HT1080 (cell line): ENCODE measurements at regions not wholly inside any gene's neighbourhood (a gene's known extent, or its start where the extent isn't known, plus 50 kb on each side); places are given as distances from the start of the nearest gene placed in this dataset.
A peak's percentile ranks its signal among the peaks of the same experiment; 100 is the strongest.
"Not testable (repeated sequence)": the region's sequence is repeated elsewhere in the genome, so short reads cannot be mapped to it uniquely, and the experiment has no call there.

Source experiments
- DNase-seq: peaks from one replicate; pipeline ENCODE4 v3.0.0-alpha.2; 2015; ENCODE audit warnings: low read depth

DNA sequence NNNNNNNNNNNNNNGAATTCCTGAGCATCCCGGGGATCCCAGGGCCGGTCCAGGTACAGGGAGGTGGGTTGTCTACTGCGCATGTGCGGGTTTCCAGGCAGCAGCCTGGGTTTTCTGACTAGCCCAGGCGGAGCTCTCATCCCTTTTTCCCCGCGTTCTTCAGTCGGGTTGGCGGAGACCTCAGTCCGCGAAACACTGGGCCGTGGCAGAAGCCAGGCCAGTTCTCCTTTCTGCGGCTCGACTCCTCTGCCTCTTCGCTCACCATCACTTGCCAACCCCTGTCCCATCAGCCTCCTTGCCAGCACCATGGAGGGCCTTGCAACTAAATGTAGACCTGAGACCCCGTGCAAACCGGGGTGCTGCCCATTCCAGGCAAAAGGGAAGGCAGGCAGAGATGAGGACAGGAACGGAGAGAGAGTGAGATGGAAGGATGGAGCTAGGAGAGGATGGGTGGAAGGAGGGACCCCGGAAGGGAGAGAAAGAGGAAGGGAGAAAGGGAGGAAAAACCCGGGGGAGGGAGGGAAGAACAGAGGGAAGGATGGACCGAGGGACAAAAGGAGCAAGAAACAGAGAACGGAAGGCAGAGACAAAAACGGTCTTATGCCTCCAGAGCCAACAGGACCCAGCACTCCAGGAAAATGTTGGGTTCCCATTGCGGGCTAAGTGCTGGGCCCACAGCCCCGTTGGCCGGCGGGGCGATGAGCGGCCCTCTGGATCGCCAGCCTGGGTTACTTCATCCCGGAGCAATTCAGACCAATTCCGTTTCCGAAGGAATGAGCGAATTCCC lies 445.4 kb upstream of the DEFB115 start:
- DNase-seq, result peak; percentile 62

DNA sequence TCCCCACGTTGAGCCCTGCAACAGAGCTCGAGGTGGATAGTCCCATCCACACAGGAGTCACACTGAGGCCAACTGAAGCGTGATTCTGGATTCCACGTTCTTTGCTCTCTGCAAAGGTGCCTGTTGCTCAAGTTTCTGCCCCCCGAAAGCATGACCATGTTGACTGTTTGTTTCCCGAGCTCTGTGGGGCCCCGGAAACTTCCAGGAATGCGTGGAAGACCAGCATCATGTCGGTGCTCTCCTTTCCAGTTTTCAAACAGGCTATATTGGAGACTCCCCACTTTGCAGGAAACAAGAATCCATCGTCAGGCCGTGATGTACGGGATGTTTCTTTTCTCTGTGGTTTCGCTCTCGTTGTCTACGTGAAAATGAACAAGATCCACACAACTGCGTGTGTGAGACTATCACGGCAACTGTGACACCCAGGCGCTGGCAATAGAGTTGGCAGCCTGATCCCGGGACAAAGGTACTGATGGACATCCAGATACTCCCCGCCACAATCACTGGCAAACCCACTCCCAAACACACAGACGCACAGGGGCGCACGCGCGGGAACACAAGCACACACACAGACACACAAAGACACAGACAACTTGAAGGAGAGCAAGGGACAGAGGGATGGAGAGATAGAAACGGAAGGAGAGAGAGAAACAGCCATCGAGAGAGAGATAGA lies 444.6 kb upstream of the DEFB115 start:
- no peak for DNase-seq

DNA sequence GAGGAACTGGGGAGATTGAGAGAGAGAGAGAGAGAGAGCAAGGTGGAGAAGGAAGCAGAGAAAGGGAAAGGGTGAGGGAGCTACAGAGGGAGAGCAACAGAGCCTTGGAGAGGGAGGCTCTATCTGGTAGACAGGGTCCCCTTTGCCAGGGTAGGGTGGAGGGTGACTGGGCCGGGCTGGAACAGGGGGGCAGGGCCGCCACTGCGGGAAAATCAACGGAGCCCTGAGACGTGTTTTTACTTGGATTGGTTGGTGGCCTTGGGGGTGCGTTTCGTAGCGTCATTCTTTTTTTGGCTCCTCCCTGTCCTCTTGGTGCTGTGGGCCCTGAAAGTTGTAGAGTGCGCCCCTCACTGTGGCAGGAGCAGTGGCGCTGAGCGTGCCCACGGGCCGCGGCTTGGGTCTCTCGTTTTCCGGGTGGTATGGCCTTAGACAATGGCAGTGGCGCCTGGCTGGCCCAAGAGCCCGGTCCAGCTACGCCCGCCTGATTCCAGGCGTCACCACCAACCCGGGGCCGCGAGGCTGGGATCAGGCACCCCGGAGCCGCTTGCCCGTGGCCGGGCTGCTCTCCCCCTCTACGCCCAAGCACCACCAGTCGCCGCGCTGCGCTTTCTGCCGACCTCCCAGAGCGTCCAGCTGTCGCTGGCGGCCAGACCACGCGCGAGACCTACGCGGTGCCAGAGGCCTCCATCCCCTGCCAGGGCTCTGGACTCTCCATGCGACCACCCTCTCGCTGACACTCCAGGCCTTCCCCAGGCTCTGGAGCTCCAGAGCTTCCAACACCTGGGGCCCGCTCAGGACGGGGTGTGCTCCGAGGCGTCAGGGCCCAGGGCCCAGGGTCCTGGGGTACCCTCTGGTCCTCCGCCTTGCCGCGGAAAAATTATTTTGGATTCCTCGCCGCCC lies 443.8 kb upstream of the DEFB115 start:
- DNase-seq, result not testable (repeated sequence)

- not testable (repeated sequence) for DNase-seq
Measured at GRCh38 chr20:30814312-30814639, 443.2 kb upstream of the DEFB115 start.

- DNase-seq, result not testable (repeated sequence)
Measured at GRCh38 chr20:30815027-30815576, 442.4 kb upstream of the DEFB115 start.

DNA sequence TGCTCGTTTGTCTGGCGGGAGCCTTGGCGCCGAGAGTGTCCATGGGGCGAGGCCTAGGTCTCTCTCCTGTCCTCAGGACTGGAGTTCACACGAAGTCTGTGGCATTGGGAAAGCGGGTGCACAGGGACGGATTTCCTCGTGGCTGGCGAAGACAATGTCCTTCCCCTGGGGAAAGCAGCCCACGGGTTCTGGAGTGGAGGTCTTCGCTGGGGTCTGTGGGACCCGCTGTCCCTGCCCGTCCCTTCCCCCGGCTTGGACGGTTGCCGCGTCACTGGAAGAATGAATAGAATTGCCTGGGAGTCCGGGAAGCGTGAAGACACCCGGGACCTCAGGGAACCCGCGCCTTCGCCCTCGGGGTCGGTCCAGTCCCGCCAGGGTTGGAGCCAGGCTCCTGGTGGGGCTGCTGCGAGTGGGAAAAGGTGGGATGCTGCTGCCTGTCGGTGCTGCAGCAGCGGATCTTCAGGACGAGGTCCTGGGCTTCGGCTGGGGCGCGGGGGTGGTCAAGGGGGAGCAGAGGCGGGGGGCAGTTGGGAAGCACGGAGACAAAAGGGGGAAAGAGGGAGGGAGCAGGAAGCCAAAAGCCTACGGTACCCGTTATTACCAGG lies 441.8 kb upstream of the DEFB115 start:
- no peak for DNase-seq

DNA sequence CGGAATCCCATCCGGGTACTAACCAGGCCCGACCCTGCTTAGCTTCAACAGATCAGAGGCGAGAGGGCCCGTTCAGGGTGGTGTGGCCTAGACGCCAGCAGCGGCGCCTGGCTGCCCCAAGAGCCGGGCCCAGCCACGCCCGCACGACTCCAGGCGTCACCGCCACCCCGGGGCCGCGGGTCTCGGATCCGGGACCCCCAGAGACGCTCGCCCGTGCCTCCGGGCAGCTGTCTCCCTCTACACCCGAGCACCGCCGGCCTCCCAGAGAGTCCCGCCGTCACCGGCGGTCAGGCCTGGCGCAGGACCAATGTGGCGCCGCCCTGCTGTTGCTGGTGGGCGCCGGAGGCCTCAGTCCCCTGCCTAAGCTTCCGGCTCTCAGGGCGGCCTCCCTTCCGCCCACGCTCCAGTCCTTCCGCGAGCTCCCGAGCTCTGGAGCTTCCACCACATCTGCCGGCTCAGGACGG lies 441.2 kb upstream of the DEFB115 start:
- peak; percentile 54 for DNase-seq

DNA sequence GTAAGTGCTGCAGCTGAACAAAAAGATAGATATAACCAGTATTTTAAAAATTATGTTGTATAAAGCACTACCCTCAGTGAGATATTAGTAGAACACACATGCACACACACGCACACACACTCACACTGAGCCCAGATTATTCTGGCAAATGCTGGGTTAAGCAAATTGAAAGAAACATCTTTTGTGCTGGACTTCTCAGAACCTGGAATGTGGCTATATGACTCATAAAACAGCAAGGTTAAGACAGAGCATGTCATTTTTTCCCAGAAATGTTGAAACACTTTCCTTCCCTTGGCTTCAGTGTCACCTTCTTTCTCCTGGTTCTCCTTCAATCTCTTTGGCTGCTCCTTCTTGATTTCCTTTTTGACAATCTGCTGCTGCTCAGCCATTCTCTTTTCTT lies 435.8 kb upstream of the DEFB115 start:
- not testable (repeated sequence) for DNase-seq

GRCh38 chr20:30824666-30825065 lies 432.8 kb upstream of the DEFB115 start:
- not testable (repeated sequence) for DNase-seq

DNA sequence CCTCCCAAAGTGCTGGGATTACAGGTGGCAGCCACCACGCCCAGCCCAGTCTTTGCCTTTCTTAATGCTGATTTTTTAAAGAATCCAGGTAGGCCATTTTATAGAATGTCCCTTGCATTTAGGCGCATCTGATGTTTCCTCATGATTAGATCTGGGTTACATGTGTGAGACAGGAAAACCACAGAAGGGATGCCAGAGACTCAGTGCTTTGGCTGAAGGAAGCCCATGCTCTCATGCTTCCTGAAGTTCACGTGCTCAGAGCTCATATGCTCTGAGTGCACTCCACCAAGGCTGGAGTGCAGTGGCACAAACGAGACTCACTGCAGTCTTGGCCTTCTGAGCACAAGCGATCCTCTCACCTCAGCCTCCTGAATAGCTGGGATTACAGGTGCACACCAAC lies 411.5 kb upstream of the DEFB115 start:
- DNase-seq, result not testable (repeated sequence)

DNA sequence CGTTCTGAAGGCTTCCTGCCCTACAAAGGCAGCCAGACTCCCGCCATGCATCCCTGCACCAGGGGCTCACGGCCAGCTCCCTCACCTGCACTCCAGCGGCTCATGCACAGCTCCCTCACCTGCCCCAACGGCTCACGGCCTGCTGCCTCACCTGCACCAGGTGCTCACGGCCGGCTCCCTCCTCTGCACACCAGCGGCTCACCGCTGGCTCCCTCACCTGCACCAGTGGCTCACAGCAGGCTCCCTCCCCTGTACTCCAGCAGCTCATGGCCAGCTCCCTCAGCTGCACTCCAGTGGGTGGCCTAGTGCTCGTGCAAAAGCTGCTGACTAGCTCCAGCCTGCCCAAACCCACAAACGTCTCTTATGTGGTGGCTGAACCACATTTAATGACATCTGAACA lies 389.2 kb upstream of the DEFB115 start:
- not testable (repeated sequence) for DNase-seq

GRCh38 chr20:30871127-30871526 lies 386.3 kb upstream of the DEFB115 start:
- DNase-seq, result not testable (repeated sequence)

- DNase-seq, result not testable (repeated sequence)
Measured at GRCh38 chr20:30872252-30872651, 385.2 kb upstream of the DEFB115 start.

- not testable (repeated sequence) for DNase-seq
Measured at GRCh38 chr20:30875868-30876267, 381.6 kb upstream of the DEFB115 start.

DNA sequence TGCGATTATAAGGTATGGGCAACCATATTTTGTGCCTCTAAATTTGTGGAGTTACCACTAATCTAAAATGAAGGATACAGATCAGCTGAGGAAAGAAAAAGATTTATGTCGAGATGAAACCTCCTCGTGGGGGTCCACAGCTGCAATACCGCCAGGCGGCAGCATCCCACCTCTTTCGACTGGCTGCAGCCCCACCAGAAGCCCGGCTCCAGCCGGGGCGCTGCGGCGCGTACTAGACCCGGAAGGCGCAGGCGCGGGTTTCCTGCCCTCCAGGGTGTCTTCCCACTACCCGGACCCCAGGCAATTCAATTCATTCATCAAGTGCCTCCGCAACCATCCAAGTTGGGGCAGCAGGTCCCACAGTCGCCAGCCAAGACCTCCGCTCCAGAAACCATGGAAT lies 366.1 kb upstream of the DEFB115 start:
- not testable (repeated sequence) for DNase-seq

DNA sequence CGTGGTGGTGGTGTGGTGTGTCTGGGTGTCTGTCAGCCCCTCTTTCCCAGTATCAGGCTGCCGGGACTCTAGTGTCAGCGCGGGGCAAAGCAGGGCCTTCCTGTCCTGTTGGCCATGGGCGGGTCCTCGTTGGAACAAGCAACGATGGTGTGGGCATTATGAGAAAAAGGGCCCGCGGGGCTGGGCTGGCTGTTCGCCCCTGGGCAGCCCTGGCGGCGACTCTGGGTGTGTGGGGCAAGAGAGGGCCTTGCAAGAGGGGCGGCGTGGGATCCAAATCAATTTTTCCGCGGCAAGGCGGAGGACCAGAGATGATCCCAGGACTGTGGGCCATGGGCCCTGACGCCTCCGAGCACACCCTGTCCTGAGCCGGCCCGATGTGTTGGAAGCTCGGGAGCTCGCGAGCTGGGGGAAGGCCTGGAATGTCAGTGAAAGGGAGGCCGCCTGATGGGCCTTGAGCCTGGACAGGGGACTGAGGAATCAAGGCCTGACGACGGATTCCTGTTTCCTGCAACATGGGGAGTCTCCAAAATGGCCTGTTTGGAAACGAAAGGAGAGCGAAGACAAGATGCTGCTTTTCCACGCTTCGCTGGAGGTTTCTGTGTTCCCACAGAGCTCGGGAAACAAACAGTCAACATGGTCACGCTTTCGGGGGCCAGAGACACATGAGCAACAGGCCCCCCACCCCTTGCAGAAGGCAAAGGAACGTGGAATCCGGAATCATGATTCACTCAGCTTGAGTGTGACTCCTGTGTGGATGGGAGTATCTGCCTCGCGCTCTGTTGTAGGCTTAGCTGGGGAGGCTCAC lies 364.7 kb upstream of the DEFB115 start:
- DNase-seq, result no peak

- DNase-seq, result not testable (repeated sequence)
Measured at GRCh38 chr20:30893346-30894314, 363.8 kb upstream of the DEFB115 start.

GRCh38 chr20:30894707-30895353 lies 362.6 kb upstream of the DEFB115 start:
- DNase-seq, result not testable (repeated sequence)
